ENCODE measurements at regions not wholly inside any gene's neighbourhood (a gene's known extent, or its start where the extent isn't known, plus 50 kb on each side); places are given as distances from the start of the nearest gene placed in this dataset.
A peak's percentile ranks its signal among the peaks of the same experiment; 100 is the strongest.
"Not testable (repeated sequence)": the region's sequence is repeated elsewhere in the genome, so short reads cannot be mapped to it uniquely, and the experiment has no call there.

DNA sequence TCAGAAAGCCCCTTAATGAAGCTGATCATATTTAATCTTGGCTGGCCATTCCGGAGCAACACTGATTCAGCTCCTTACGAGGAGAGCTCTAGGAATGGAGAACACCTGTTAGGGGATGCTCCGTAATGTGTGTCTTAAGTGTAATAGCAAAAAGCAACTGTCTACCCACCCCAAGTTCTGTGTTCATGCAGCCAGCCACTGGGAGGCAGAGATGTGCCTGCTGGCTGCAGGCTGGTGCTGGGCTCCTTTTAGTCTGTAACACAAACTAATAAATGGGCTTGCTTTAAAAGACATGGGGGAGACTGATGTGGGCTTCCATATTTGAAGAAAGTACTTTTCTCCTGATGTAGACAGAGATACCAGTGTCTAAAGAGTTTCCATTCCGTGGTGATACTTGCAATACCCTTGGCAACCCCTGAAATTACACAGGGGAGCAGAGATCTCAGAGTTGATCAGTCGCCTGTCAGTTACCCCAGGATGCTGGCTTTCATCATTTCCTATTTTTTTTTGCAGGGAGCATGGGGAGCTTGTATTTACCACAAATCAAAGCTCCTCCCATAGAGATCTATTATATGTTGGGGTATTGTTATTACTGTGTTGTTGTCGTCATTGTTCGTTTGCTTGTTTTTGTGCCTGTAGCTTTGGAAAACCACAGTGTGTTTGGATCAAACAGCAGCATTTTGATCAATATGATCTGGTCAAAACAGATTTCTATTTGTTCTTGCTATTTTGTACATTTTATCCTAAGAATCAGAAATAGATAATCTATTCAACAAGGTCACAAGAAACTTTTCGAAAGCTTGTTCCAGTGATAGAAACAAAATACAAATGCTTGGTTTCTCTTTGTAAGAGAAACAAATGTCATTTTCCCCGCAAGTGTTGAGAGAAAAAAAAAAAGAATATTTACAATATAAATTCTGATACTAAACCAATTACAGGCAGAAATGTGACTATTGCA is 65.8 kb downstream of the MTX3 start:
- peak in 1 of 2 experiments; percentile 4 for DNase-seq

GRCh38 chr5:79923431-79923830 is 67.6 kb downstream of the MTX3 start:
- DNase-seq, result no peak

DNA sequence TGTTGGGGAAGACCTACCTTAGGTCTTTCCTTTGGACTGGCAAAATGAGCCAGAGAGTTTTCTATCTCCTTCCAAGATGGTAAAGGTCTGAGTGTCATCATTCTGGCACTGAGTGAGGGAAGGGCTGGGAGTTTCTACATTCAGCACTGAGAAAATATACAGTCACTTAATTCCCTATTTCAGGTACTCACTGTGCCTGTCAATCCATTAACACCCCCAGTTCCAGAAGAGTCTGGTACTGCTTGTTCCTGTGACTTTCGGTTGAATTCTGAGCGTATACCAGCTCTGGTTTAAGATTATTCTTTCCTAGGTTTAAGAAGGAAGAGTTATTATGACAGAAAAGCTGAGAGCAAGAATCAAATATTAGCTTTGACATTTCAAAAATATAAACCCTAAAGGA is 68.4 kb downstream of the MTX3 start:
- DNase-seq, result no peak

GRCh38 chr5:79907452-79907851 is 83.6 kb downstream of the MTX3 start:
- not testable (repeated sequence) for DNase-seq

- not testable (repeated sequence) for DNase-seq
Measured at GRCh38 chr5:79902571-79902970, 88.5 kb downstream of the MTX3 start.

GRCh38 chr5:79901631-79902030 is 89.4 kb downstream of the MTX3 start:
- no peak for DNase-seq

- DNase-seq, result no peak
Measured at GRCh38 chr5:79898611-79899010, 92.5 kb downstream of the MTX3 start.

GRCh38 chr5:79893976-79894375 is 97.1 kb downstream of the MTX3 start:
- DNase-seq, result no peak

GRCh38 chr5:79893485-79893884 is 97.6 kb downstream of the MTX3 start:
- DNase-seq, result no peak

DNA sequence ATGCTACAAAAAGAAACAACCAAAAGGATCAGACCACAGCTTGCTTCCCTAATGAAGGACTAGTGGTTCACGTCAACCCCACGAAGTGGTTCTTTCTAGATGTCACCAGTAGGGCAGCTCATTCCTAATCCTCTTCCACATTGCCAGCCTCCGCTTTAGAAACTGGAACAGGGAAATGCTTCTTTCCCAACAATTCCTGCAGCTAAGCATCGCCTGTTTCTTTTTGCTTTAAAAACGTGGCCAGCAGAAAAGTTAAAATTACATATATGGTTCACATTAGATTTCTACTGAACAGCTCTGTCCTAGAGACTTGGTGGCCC is 100.2 kb downstream of the MTX3 start:
- no peak for DNase-seq

- DNase-seq, result no peak
Measured at GRCh38 chr5:79890119-79890929, 100.7 kb downstream of the MTX3 start.

- no peak for DNase-seq
Measured at GRCh38 chr5:79888643-79889042, 102.4 kb downstream of the MTX3 start.

- DNase-seq, result no peak
Measured at GRCh38 chr5:79886925-79887655, 104.0 kb downstream of the MTX3 start.

- no peak for DNase-seq
Measured at GRCh38 chr5:79886456-79886855, 104.6 kb downstream of the MTX3 start.

DNA sequence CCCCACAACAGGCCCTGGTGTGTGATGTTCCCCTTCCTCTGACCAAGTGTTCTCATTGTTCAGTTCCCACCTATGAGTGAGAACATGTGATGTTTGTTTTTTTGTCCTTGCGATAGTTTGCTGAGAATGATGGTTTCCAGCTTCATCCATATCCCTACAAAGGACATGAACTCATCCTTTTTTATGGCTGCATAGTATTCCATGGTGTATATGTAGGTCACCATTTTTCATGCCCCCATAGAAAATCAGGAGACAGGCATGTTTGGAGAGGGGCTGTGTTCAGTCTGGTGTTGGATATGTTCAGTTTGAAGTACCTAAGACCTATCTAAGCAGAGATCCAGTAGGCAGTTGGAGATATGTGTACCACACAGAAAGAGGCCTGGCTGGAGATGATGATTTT is 111.2 kb downstream of the MTX3 start:
- not testable (repeated sequence) for DNase-seq

DNA sequence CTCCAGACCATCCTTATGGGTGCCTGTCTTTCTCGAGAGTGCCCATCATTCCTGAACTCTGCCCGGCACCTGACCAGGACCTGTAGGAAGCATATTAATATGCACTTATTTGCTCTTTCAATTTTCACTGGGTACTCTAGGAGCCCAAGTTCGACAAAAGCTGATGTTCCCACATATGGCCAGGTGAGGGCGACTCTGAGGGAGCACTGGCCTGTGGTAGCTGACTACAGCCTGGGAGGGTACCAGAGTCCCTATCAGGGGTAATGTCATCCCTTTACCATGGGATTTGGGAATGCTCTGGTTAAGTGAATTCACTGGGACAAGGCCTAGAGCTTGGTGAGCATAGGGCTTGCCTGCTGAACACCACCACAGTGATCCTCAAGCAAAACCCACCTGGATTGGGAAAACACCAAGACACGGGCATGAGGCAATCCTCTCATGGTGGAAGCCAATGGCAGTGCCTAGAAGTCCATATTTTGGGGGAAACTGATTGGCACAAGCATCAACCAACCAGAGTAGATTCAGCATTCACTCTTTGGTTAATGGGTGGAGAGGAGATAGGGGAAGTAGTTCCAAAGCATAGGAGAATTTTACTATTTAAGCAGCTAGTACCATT is 112.2 kb downstream of the MTX3 start:
- peak in 1 of 2 experiments; percentile 12 for DNase-seq

DNA sequence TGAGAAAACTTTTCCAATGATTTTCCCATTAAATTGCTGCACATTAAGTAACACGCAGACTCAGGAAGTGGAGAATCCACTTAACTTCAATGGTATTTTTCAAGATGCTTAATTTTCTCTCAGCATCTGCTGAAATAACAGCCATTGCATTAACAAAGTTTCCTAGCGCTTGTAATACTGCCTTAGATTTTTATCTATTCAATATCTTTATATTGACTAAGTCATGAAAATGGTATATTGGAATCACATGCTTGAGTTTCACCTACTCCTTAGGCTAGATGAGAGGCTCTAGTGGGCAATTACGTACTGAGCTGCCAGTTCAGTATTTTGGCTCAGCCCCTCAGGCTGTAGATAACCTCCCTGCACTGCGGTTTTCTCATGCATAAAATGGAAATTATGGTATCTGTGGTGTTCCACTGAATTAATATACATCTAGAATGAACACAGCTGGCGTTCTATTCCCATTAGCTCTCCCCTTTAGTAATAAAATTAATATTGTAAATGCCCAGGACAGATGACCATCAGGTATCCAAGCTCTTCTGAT is 112.9 kb downstream of the MTX3 start:
- DNase-seq, result no peak

DNA sequence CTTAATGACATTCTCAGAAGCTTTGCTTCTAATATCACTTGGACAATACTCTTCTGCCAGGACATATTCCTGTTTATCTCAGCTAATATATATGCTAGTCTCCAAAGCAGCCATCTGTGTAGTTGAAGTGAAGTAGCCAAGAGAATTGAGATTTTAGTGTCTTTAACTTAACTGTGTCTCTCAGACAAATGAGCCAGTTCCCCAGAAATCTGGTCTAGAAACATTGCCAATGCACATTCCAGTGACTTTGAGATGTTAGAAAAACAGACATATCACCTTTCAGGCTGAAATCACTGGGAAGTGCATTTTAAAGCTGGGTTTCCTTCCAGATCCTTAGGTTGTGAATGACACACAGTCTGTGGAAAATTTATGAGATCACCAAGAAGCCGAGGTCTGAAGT is 114.6 kb downstream of the MTX3 start:
- DNase-seq, result no peak

DNA sequence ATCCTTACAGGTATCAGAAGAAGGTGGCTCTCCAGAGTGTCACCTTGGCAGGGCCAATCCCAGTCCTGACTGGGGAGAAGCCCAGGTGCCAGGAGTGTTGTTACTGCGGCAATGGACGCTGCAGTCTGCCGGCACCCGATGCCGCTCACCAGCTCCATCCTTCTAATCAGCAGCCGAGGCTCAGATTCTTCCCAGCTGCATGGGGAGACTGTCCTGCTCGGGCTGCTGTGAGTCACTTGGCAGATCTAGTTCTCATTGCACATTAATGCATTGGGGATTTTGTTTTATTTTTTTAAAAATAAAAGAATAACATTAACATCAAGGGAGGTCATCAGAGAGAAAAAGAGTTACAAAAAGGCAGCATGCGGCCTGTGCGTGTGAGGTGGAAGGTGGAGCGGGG is 115.8 kb downstream of the MTX3 start:
- DNase-seq, result no peak

DNA sequence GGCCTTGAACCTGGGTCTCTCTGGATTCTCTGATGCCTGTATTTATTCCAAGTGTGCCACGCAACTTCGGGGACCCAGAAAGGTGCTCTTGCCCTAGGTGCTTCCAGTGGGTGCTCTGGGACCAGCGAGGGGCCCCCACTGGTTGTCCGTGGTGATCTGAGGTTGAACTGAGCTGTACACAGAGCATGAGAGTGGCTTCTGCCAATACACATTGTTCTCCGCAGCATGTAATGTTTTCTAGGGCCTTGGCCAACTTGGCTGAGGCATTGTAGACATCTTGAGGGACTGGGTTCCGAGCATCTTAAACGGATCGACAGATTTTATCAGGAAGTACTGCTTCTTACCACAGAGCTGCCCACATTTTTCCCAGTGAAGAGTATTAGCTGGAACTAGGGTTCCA is 117.9 kb downstream of the MTX3 start:
- no peak for DNase-seq

- no peak for DNase-seq
Measured at GRCh38 chr5:79872291-79872690, 118.8 kb downstream of the MTX3 start.

- no peak for DNase-seq
Measured at GRCh38 chr5:79871364-79872120, 119.5 kb downstream of the MTX3 start.
